ENCODE measurements at regions not wholly inside any gene's neighbourhood (a gene's known extent, or its start where the extent isn't known, plus 50 kb on each side); places are given as distances from the start of the nearest gene placed in this dataset.

GRCh38 chr6:163923658-163924411, 509.3 kb downstream of the QKI start:
- intact Hi-C loops (cut with DNase I): no loop called here
- 79% methylated on average over 15 of the region's 15 CpGs for WGBS
- TF ChIP-seq CTCF (IDR thresholded peaks at IDR 0.05) (no peak), EP300 (IDR thresholded peaks at IDR 0.05) (no peak), POLR2A (IDR thresholded peaks at IDR 0.05; ENCODE audit: low read depth) (no peak), POLR2AphosphoS5 (IDR thresholded peaks at IDR 0.05) (no peak)

GRCh38 chr6:163922562-163922961, 508.0 kb downstream of the QKI start:
- intact Hi-C loops (cut with DNase I): no loop called here

More at GRCh38 chr6:163923658-163924411, 509.3 kb downstream of the QKI start:
- Histone ChIP-seq H3K36me3 (no peaks in the 10 kb centered on the region), H3K4me3 (no peak overlapping the region), H3K27ac (replicated peaks in 1 of 4) (no peak overlapping the region), H3K4me1 (peaks cover 0 to 4% (median 1%) of the 10 kb centered on the region in 4 donors), H3K9me3 (no peaks in the 10 kb centered on the region), H3K27me3 (no peaks in the 10 kb centered on the region)
- no peak for DNase-seq (ENCODE audit: extremely low spot score)

GRCh38 chr6:163919652-163920051, 505.1 kb downstream of the QKI start:
- H3K9me3 ChIP-seq: no peaks in the 10 kb centered on the region
- no peaks in the 10 kb centered on the region for H3K27me3 ChIP-seq
- H3K4me1 ChIP-seq: no peaks in the 10 kb centered on the region
- intact Hi-C loops (cut with DNase I): no loop called here
- no peak overlapping the region for H3K4me3 ChIP-seq
- H3K27ac ChIP-seq (replicated peaks in 1 of 4): no peak overlapping the region
- DNase-seq (ENCODE audit: extremely low spot score): no peak
- no peaks in the 10 kb centered on the region for H3K36me3 ChIP-seq
- TF ChIP-seq POLR2A (IDR thresholded peaks at IDR 0.05; ENCODE audit: low read depth) (no peak), POLR2AphosphoS5 (IDR thresholded peaks at IDR 0.05) (no peak), CTCF (IDR thresholded peaks at IDR 0.05) (no peak), EP300 (IDR thresholded peaks at IDR 0.05) (no peak)
- WGBS: 59% methylated on average over 8 of the region's 8 CpGs

More at GRCh38 chr6:163922562-163922961, 508.0 kb downstream of the QKI start:
- Histone ChIP-seq H3K27me3 (no peaks in the 10 kb centered on the region), H3K27ac (replicated peaks in 1 of 4) (no peak overlapping the region), H3K4me3 (no peak overlapping the region), H3K4me1 (peaks cover 0 to 4% (median 1%) of the 10 kb centered on the region in 4 donors), H3K36me3 (no peaks in the 10 kb centered on the region), H3K9me3 (no peaks in the 10 kb centered on the region)
- no peak for TF ChIP-seq POLR2A (IDR thresholded peaks at IDR 0.05; ENCODE audit: low read depth)
- TF ChIP-seq POLR2AphosphoS5 (IDR thresholded peaks at IDR 0.05): no peak
- no peak for TF ChIP-seq CTCF (IDR thresholded peaks at IDR 0.05)
- no peak for TF ChIP-seq EP300 (IDR thresholded peaks at IDR 0.05)
- 94% methylated on average over 1 of the region's 4 CpGs for WGBS
- no peak for DNase-seq (ENCODE audit: extremely low spot score)

- H3K4me1 ChIP-seq: no peaks in the 10 kb centered on the region
- no peak for DNase-seq (ENCODE audit: extremely low spot score)
- WGBS: 84% methylated on average over 6 of the region's 6 CpGs
- no peak overlapping the region for H3K27ac ChIP-seq (replicated peaks in 1 of 4)
- no peak overlapping the region for H3K4me3 ChIP-seq
- no peaks in the 10 kb centered on the region for H3K36me3 ChIP-seq
- H3K9me3 ChIP-seq: no peaks in the 10 kb centered on the region
- TF ChIP-seq CTCF (IDR thresholded peaks at IDR 0.05) (no peak), EP300 (IDR thresholded peaks at IDR 0.05) (no peak), POLR2A (IDR thresholded peaks at IDR 0.05; ENCODE audit: low read depth) (no peak), POLR2AphosphoS5 (IDR thresholded peaks at IDR 0.05) (no peak)
- no peaks in the 10 kb centered on the region for H3K27me3 ChIP-seq
- intact Hi-C loops (cut with DNase I): no loop called here
Measured at GRCh38 chr6:163916315-163917081, 502.0 kb downstream of the QKI start.

Measured in esophagus muscularis mucosa (tissue), 4 donors.